DMS53 (cell line): ENCODE measurements at regions not wholly inside any gene's neighbourhood (a gene's known extent, or its start where the extent isn't known, plus 50 kb on each side); places are given as distances from the start of the nearest gene placed in this dataset.

Source experiments
- DNase-seq: peaks from one replicate; lab custom pipeline; 2025; lab: John Stamatoyannopoulos, UW

DNA sequence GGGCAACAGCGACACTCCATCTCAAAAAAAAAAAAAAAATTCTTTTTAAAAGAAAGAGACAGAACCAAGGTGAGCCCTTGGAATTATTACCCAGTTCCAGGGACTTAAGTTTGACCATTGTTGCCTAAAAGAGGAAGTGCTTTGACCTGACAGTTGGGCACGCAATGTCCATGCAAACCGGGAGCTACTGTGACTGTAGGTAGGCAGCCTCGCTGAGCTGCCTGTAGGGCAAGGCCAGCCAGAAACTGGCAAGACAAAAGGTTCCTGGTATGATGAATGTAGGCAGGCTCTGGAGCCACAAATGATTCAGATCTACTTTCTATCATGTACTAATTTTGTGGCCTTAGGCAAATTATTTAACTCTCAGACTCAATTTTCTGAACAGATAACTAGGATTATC, 334.8 kb upstream of the ZNF462 start:
- no peak for DNase-seq

DNA sequence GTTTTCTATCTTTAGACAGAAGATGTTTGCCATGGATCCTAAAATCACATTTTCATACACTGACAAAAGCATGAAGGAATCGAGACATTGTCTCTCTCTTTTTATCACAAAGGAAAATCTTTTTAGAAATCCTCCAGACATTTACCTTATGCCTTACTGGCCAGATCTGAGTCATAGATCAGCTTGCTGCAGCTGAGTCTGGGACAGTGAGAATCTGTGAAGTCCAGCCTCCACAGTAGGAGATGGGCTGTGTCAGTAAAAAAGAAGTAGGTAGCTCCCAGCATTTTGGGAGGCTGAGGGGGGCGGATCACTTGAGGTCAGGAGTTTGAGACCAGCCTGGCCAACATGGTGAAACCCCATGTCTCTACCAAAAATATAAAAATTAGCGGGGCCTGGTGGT, 333.4 kb upstream of the ZNF462 start:
- no peak for DNase-seq

DNA sequence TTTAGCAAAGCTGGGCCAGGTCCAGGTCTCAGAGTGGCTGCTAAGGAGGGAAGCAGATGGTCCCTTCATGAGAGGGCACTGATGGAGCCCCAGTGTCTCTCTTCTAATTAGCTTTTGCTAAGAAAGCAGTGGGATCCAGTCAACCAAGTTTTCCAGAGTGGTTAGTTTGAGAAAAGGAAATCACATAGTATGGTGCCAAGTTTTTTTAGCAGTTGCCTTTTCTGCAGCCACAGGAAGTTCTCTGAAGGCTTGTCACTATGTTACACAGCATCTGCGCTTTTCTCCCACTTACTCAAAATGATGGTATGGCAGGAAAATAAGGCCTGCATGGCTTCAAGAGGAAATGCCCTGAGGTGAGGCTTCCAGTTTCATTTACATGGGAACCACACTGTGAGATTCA, 331.5 kb upstream of the ZNF462 start:
- no peak for DNase-seq

DNA sequence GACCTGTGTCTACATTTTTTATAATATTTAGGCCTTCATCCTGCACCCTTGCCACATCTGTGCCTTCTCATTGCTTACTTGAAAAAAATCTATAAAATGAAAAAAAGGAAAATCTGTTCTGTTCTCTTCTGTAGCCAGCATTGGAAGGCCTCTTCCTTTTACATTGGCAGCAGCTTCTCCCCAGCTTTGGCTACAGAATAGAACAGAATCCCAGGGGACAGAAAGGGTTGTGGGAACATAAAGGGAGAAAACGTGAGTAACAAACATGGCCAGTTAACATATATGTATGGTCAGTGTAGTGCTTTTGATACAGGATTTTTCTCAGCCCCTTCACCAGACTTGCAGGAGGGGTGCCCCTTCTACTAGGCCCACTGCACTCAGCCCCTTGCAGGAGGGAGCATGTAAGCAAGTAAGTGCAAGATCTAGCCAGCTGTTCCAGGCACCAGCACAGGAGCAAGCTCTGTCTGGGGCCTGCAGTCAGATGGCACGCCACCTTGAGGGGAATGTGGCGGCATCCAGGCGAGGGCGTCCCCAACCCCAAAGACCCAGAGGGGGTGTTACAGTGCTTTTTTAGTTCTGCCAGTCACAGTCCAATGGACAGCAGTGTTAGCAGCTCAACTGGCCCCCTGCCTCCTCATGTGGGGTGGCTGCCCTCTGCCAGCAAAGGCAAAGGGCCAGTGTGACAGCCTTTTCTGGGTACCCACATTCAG, 330.5 kb upstream of the ZNF462 start:
- no peak for DNase-seq

DNA sequence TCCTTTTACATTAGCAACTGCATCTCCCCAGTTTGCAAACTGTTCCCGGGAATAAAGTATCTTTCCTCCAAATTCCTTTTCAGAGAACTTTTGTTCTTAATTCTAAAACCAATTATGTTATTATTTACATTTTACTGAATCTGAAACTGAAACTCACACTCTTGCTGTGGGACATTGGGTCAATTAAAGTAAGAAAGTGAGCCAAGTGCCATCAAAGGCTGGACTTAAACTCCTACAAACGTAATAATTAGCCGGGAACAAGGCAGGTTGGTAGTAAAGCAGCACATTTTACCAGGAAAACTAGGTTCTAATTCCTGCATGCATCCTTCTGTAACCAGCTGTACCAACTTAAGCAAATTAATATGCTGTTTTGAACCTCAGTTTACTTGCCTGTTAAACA, 328.2 kb upstream of the ZNF462 start:
- DNase-seq, result no peak

DNA sequence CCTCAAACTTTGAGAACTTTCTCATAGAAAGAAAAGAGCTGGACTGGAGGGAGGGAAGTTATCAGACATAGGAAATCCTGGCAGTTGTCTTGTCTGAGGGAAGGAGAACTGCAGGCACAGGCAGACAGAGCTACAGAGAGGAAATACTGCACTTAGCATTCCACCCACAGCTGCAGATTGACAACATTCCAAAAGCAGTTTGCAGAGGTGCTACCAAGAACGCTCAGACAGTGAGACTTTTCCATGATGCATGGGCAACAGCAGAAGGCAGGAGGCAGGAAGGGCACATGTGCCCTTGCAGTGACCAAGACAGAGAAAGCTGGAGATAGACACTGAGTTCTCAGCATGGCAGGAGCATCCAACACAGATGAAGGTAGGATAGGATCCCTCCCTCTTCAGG, 327.5 kb upstream of the ZNF462 start:
- DNase-seq, result no peak

DNA sequence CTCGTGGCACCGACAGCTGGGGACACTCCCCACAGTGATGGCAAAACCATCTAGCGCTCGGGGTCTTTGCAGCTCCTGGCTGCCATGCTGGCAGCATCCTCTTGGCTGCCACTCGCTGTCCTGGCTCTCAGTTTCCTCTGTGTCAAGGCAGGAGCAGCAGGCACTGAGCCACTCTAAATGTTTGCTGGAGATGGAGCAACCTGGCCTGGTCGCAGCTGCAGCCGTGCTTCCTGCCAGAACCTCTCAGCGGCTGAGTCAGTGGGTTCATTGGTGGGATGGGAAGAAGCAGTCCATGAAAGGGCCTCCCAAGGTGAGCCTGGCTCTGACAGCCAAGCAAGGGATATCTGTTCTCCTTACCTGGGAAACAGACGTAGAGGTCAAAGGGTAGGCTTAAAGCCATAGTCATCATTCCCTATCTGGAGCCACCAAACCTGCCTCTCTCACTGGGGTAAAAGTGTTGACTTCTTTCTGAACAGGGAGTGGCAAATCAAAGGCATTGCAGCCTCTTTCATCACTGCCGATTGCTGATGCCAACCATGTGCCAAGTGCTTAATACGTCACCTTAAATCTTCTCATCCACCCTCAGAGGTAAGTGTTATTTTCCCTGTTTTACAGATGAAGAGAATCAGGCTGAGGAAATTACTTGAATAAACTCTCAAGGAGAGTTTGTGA, 304.8 kb upstream of the ZNF462 start:
- DNase-seq, result no peak

DNA sequence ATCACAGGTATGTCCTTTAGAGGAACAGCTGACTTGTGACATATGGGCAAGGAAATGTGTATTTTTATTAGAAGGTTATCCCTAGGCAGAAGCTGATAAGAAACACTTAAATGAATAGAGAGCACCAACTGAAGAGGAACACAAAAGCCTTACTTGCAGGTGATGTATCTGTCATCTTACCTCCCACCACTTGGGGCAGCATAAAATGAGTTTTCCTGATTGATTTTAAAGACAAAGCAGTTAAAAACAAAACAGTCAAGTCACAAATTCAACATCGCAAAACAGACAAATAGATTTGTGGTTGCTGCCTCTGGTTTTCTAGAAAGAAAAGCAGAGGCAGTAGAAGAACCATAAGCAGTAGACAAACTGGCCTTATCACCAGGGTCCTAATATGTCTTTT, 302.4 kb upstream of the ZNF462 start:
- DNase-seq, result peak; percentile 9

DNA sequence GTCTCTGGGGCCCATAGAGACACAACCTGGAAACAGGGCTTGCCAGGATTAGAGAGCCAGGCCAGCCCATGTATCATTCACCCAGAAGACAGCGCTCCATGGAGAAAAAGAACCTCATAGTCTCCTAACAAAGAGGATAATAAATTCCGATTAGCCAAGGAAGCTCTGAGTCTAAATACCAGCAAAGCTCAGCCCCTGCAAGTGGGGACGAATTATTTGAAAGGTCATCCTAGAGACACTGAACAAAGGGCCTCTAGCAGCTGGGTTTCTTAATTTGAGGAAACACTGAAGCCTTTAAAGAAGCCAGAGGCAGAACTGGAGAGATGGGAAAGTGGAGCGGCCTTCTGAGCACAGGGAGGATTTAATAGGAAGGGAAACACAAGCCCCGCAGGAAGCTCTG, 287.1 kb upstream of the ZNF462 start:
- no peak for DNase-seq

DNA sequence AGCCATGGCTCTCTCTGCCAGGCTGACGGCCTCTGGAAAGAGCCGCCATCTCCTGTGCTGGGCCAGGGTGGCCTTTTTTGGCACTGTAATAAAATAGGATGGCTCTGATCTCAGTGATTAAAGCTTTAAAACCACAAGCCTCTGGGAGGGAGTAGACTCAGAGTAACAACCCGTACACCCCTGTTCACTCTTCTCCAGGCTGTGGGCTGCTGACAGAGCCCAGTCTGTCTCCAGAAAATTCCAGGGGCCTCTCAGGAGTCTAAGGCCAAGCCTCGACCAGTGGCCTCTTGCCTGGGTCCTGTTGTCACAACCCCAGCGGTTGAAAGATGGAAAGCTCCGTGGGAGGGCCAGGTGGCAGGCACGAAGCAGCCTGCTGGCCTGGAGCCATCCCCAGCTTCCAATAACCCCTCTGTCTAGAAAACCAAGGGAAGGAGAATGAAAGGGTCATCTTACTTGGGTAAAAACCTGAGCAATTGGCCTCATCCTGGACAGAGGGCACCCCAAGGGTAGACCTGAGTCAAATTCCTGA, 286.7 kb upstream of the ZNF462 start:
- DNase-seq, result no peak

DNA sequence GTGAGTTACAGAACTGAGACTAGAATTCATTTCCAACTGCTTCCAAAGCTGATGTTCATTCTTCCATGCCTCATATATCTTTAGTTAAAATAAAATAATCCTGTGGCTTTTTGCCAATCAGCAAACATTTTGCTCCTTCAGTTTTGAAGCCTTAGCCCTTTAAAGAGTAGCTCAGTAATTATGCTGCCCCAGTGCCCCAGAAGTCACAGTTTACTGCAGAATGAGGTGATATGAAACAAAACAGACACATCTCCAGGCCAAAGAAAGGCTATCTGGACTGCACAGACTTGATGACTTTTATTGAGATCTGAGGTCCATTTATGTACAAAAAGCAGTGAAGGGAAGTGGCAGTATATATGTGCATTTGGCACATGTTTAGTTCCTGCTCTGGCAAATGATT, 285.8 kb upstream of the ZNF462 start:
- no peak for DNase-seq

DNA sequence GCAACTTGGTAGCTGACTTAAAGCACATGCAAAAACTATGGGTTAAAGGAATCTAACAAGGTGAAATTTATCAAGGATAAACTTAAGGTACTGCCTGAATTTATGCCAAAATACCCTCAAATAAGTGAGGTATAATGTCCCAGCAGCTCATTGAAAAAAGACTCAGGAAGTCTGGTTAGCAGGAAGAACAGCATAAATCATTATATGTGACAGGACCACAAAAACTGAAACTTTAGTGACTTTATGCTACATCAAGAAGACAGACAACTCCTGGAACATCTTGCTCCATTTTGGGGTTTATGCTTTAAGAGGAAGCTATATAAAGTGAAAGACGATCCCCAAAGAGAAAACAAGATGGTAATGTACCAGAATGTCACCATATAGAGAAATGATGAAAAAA, 282.4 kb upstream of the ZNF462 start:
- no peak for DNase-seq

DNA sequence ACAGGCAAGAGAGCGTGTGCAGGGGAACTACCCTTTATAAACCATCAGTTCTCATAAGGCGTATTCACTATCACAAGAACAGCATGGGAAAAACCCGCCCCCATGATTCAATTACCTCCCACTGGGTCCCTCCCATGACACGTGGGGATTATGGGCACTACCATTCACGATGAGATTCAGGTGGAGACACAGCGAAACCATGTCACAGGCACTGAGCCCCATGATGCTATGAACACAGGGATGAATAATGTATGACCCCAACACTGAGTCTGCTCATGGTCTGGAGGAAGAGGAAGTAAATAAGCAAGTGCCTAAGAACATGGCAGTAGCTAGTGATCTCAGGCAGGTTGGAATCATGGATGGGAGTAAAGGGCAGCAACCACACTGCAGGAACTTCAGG, 281.0 kb upstream of the ZNF462 start:
- no peak for DNase-seq

DNA sequence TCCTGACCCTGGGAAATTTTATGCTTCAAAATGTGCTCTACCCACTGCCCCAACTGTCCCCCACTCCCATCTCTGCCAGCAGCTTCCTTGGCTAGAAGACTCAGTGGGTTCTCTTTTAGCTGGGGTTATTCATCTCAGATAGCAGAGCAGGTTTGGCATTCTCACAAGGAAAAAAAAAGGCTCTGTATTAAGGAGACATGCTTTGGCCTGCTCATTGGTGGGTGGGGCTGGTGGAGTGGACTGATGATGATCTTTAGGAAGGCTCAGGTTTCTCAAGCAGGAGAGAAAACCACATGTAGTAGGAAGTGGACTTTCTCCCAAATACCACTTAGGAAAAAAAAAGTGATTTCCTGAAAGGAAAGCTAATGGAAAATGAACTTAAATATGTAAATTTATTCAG, 279.2 kb upstream of the ZNF462 start:
- DNase-seq, result no peak

DNA sequence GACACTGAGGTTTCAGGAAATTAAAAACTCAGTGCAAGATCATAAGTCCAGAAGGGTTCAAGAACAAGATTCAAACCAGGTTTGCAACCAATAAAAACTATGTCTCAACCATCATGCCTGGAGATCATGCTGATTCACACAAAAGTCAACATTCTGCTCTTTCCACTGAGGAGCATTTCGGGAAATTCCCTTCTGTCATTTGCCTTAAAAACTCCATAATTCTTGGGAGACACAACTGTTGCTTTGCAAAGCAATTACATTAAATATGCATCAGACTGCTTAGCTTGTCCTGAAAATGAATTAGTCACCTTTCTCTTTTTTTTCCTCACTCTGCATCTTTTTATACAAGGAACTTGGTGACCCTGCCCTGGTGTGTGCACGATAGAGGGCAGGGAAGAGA, 275.9 kb upstream of the ZNF462 start:
- DNase-seq, result no peak

DNA sequence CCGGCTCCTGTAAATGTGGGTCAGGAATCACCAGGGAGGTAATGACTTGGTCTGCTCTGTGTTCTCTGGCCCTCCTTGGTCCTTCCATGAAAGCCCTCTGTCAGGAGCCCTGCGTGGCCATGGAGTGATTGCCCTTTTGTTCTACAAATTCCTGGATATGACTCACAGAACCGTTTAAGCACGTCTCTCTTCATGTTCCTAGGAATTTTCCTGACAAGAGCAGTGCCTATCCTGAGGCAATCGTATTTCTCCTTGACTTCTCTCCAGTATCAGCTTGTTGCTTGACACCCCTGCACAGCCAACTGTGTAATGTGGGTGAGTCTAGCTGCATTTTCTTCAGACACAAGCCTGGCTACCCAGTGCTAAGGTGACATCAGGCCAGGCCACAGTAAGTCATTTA, 274.3 kb upstream of the ZNF462 start:
- no peak for DNase-seq

DNA sequence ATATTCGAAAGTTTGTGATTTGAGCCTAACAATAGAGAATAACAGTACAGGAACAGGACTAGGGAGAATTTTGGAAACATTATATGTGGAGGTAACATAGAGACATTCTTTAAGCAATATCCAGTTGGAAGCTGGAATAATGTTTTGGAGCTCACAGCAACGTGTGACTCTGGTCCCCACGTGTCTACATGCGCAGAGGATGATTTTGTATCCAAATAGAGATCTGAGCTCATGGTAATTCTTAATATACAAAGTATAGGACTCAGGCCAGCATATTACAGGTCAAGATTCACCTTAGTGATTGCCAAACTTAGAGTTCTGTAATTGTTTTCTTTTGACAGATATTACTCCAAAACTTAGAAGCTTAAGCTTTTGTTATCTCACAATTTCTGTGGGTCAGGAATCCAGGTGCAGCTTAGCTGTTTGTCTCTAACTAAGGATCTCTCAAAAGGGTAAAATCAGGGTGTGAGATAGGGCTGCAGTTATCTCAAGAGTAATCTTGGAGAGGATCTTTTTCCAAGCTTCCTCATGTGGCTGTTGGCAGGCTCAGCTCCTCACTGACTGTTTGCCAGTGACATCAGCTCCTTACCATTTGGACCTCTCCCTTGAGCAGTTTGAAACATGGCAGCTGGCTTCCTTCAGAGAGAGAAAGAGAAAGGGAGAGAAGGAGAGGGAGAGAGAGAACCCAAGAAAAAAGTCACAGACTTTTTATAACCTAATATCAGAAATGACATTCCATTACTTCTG, 272.0 kb upstream of the ZNF462 start:
- no peak for DNase-seq

DNA sequence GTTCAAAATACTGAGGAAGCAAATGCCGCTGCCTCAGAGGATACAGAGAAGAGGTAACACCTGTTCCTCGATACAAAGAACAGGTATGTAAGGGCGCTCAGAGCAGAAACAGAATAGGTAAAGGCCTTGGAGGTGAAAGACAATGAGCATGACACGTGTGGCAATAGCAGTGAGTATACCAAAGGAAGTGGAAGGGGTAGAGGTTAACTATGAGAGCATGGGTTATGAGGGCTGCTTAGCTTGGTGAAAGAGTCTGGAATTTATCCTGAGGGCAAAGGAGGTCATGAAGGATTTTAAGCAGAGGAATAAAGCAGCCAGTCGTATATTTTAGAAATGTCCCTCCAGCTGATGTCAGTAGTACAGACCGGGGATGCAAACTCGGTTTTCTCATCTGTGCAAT, 269.8 kb upstream of the ZNF462 start:
- no peak for DNase-seq

DNA sequence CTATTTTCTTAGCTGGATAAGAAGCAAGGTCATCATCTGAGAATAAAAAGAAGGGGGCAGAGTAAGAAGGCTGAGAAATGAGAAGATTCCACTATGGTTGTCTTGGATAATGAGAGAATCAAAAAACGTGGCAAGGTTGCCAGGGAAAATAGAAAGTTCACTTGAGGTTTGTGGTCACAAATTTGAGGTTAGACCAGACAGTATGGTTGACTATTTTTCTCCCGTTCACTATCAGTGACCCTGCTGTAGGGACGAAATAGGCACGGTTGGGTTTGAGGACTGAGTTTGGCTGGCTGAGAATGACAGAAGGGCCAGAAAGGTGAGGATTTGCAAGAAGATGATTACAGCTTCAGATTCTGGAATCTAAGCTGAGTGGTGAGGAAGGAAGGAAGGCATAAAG, 266.0 kb upstream of the ZNF462 start:
- no peak for DNase-seq

DNA sequence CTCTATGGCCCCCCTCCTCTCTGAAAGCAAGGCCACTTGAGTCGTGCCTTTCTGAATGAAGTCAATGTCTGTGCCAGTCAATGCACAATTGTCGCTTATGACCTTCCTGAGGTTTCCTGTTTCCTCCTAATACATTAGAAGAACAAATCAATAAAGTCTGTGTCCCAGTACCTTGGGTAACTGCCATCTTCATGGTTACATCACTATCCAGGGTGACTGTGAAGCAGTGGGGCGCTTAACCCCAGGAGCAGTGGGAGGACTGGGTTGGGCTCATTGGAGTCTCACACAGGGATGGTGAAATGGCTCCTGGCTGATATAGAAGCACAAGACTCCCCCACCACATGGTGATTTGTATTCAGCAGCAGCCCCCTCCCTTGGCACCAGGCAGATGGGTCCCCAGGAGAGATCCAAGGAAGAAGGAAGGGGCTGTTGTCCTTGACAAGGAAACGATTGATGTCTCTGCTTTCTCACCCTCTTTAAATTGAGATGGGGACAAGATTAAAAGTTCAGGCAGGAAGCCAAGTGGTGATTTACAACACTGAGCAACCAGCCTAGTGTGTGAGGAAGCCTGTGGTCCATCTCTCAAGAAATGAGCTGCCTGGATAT, 261.9 kb upstream of the ZNF462 start:
- no peak for DNase-seq

DNA sequence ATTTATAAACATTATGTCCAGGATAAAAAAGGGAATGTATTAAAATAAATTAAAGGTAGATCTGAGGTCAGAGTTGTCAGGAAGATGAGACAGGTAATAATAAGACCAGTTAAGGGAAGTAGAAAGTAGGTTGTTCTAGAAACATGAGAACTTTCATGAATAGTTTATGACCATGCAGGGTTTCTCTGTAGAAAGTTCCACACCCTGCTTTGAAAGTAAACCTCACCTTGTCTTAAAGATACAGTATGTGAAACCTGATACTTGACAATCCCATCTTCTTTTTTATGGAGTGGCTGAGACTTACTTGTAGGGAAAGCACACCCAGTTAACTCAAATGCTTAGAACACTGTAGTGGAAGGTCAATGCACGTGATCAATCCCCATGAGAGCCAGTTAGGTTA, 260.6 kb upstream of the ZNF462 start:
- DNase-seq, result no peak

DNA sequence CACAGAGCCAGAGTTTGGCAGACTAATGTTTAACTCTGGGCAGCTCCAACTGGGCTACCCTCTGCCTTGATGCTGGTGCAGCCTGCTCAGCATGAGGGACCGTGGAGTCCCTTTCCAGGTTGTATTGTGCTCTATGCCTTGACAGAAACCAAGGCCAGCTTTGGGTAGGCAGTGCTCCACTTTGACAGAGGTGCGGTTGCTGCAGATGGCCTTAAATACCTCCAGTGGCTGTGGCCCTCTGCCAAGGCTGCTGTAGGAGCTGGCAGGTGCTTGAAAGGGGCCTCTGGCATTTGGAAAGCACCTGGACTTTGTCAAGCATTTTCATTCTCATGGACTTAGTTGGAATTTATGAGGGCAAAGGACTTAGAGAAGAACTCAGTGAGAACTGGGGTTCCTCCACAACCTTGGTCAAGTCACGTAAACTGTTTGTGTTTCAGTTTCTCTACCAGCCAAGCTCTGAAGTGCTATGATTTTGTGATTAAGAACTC, 249.7 kb upstream of the ZNF462 start:
- peak; percentile 66 for DNase-seq
